ENCODE measurements at regions not wholly inside any gene's neighbourhood (a gene's known extent, or its start where the extent isn't known, plus 50 kb on each side); places are given as distances from the start of the nearest gene placed in this dataset.
A peak's percentile ranks its signal among the peaks of the same experiment; 100 is the strongest.

DNA sequence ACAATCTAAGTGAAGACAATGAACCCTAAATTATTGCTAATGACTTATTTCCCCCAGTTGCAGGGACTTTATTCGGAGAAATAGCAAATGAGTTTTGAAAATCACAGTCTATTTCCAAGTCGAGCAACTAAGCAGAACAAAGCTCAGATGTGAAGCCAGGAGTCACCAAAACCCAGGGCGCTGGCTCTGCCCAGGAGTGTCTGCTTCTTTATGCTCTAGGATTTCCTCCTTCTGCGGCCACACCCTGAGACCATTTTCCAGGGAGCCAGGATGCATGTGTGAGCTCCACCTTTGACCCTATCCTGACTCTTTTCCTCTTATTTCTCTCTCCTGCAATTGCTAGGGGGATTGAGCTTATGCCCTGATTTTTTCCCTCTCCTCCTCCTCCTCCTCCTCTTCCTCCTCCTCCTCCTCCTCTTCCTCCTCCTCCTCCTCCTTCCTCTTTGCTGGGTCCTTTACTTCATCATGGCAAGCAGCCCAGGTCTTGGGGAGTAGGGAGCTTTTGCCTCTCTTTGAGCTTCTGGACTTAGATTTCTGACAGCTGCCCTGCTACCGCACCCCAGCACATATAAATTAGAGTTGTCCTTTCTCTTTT is 234.4 kb downstream of the ARL4A start:
- Histone ChIP-seq H3K9ac (ENCODE audit: low read depth, low read length, poor library complexity) (no peak overlapping the region), H2BK120ac (ENCODE audit: low read depth, low read length) (no peak overlapping the region), H3K4me3 (ENCODE audit: low read length in 2 of 2) (no peak overlapping the region), H3K18ac (ENCODE audit: low read length) (no peak overlapping the region), H2AFZ (ENCODE audit: low read length) (no peak overlapping the region), H3K79me1 (ENCODE audit: low read depth, low read length) (no peaks in the 10 kb centered on the region), H3K27me3 (ENCODE audit: control insufficient read depth in 3 of 3, insufficient read depth in 3 of 3, low read depth in 1 of 3, low read length in 3 of 3) (no peaks in the 10 kb centered on the region), H3K4me2 (ENCODE audit: insufficient read depth, low read length, poor library complexity, severe bottlenecking) (no peak overlapping the region), H2AK5ac (ENCODE audit: low read depth, low read length) (no peak overlapping the region), H4K8ac (ENCODE audit: low read depth, low read length) (no peak overlapping the region), H3K4me1 (ENCODE audit: control insufficient read depth in 2 of 2, insufficient read depth in 1 of 2, low read depth in 1 of 2, low read length in 2 of 2) (peaks cover 2 to 12% of the 10 kb centered on the region in 2 donors), H3K9me3 (replicated peaks in 1 of 2; ENCODE audit: control insufficient read depth in 2 of 2, insufficient read depth in 1 of 2, low read depth in 1 of 2, low read length in 2 of 2) (no peaks in the 10 kb centered on the region), H3K14ac (ENCODE audit: low read length) (no peak overlapping the region), H3K36me3 (replicated peaks in 1 of 2; ENCODE audit: control insufficient read depth in 2 of 2, insufficient read depth in 2 of 2, low read length in 2 of 2) (no peaks in the 10 kb centered on the region), H2BK12ac (ENCODE audit: low read length) (no peak overlapping the region), H3K23ac (ENCODE audit: low read depth, low read length, poor library complexity) (no peak overlapping the region), H4K91ac (ENCODE audit: low read depth, low read length, poor library complexity) (no peak overlapping the region), H2BK15ac (ENCODE audit: low read length) (no peak overlapping the region), H3K4ac (ENCODE audit: low read length) (no peak overlapping the region), H3K27ac (replicated peaks; ENCODE audit: low read length) (no peak overlapping the region), H2BK5ac (ENCODE audit: low read length) (no peak overlapping the region)
- WGBS, 2 donors (ENCODE audit: extremely low coverage in 2 of 2, insufficient read length in 2 of 2, insufficient replicate concordance in 1 of 2): no CpG with 5 or more reads among the region's 5 CpGs
- DNase-seq (ENCODE audit: low spot score): no peak

- Histone ChIP-seq H2BK15ac (ENCODE audit: low read length) (no peak overlapping the region), H3K4me1 (ENCODE audit: control insufficient read depth in 2 of 2, insufficient read depth in 1 of 2, low read depth in 1 of 2, low read length in 2 of 2) (peaks cover 2 to 14% of the 10 kb centered on the region in 2 donors), H2BK12ac (ENCODE audit: low read length) (no peak overlapping the region), H3K18ac (ENCODE audit: low read length) (no peak overlapping the region), H3K36me3 (replicated peaks in 1 of 2; ENCODE audit: control insufficient read depth in 2 of 2, insufficient read depth in 2 of 2, low read length in 2 of 2) (no peaks in the 10 kb centered on the region), H4K91ac (ENCODE audit: low read depth, low read length, poor library complexity) (no peak overlapping the region), H3K9me3 (replicated peaks in 1 of 2; ENCODE audit: control insufficient read depth in 2 of 2, insufficient read depth in 1 of 2, low read depth in 1 of 2, low read length in 2 of 2) (no peaks in the 10 kb centered on the region), H3K4me3 (ENCODE audit: low read length in 2 of 2) (no peak overlapping the region), H3K4ac (ENCODE audit: low read length) (no peak overlapping the region), H2BK120ac (ENCODE audit: low read depth, low read length) (no peak overlapping the region), H2AFZ (ENCODE audit: low read length) (no peak overlapping the region), H4K8ac (ENCODE audit: low read depth, low read length) (no peak overlapping the region), H3K14ac (ENCODE audit: low read length) (no peak overlapping the region), H3K27ac (replicated peaks; ENCODE audit: low read length) (no peak overlapping the region), H2AK5ac (ENCODE audit: low read depth, low read length) (no peak overlapping the region), H3K23ac (ENCODE audit: low read depth, low read length, poor library complexity) (no peak overlapping the region), H3K79me1 (ENCODE audit: low read depth, low read length) (no peaks in the 10 kb centered on the region), H2BK5ac (ENCODE audit: low read length) (no peak overlapping the region), H3K4me2 (ENCODE audit: insufficient read depth, low read length, poor library complexity, severe bottlenecking) (no peak overlapping the region), H3K9ac (ENCODE audit: low read depth, low read length, poor library complexity) (no peak overlapping the region), H3K27me3 (ENCODE audit: control insufficient read depth in 3 of 3, insufficient read depth in 3 of 3, low read depth in 1 of 3, low read length in 3 of 3) (no peaks in the 10 kb centered on the region)
- DNase-seq (ENCODE audit: low spot score): no peak
- no CpG with 5 or more reads among the region's 4 CpGs for WGBS, 2 donors (ENCODE audit: extremely low coverage in 2 of 2, insufficient read length in 2 of 2, insufficient replicate concordance in 1 of 2)
These were observed 236.5 kb downstream of the ARL4A start for GRCh38 chr7:12923971-12924370.

DNA sequence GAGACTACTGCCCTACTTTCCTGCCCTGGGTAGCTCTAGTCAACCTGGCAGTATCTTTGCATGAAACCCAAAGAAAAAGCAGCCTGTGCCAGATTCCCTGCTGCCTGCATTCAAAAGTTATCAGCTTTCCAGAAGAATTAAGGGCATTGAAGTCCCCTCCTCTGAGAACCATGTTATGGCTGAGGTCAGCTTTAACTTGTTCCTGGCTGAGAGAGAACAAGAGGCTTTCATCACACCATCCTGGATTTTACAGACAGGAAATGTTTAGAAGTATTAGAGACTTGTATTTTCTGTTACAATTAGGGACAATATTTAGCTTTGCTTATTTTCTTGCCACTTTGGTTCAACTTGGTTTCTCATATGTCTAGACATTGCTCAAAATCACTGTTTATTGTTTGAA is 238.8 kb downstream of the ARL4A start:
- Histone ChIP-seq H4K8ac (ENCODE audit: low read depth, low read length) (no peak overlapping the region), H3K27ac (replicated peaks; ENCODE audit: low read length) (no peak overlapping the region), H2BK15ac (ENCODE audit: low read length) (no peak overlapping the region)

DNA sequence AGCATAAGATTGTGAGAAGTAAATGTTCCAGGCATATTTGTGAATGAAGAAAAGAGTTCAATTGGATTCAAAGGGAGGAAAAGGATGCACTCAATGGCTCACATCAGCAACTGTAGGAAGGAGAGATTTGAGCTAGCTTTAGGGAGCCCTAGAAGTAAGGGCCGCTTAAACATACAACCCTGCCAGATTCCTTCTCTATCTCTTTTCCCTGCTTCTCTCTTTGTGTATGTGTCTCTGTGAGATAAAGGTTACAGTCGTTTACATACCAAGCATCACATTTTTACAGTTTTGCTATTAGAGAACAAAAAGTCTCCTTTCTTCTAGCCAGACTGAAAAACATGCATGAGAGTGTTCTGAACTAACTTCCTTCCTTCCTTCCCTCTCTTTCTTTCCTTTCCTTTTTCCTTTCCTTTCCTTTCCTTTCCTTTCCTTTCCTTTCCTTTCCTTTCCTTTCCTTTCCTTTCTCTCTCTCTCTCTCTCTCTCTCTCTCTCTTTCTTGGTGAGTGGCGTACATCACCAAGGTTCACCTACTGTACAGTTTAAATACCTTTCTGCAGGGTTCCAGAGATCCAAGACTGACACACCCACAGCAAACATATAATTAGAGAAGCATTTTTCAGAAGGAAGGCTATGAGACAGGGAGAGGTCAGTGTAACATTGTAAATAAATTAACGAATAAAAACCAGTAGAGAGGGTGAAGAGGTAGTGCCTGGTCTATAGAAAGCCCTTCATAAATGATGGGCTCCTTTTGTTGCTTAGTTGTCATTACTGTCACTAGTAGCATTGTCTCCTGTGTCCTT is 240.4 kb downstream of the ARL4A start:
- Histone ChIP-seq H3K4ac (ENCODE audit: low read length) (no peak overlapping the region), H3K9ac (ENCODE audit: low read depth, low read length, poor library complexity) (no peak overlapping the region), H2BK5ac (ENCODE audit: low read length) (no peak overlapping the region), H3K4me3 (ENCODE audit: low read length in 2 of 2) (no peak overlapping the region), H4K91ac (ENCODE audit: low read depth, low read length, poor library complexity) (no peak overlapping the region), H2BK120ac (ENCODE audit: low read depth, low read length) (no peak overlapping the region), H3K14ac (ENCODE audit: low read length) (no peak overlapping the region), H2AK5ac (ENCODE audit: low read depth, low read length) (no peak overlapping the region), H3K4me1 (ENCODE audit: control insufficient read depth in 2 of 2, insufficient read depth in 1 of 2, low read depth in 1 of 2, low read length in 2 of 2) (peaks cover 0 to 14% of the 10 kb centered on the region in 2 donors), H3K9me3 (replicated peaks in 1 of 2; ENCODE audit: control insufficient read depth in 2 of 2, insufficient read depth in 1 of 2, low read depth in 1 of 2, low read length in 2 of 2) (no peaks in the 10 kb centered on the region), H2BK15ac (ENCODE audit: low read length) (no peak overlapping the region), H4K8ac (ENCODE audit: low read depth, low read length) (no peak overlapping the region), H2AFZ (ENCODE audit: low read length) (no peak overlapping the region), H3K27me3 (ENCODE audit: control insufficient read depth in 3 of 3, insufficient read depth in 3 of 3, low read depth in 1 of 3, low read length in 3 of 3) (no peaks in the 10 kb centered on the region), H3K36me3 (replicated peaks in 1 of 2; ENCODE audit: control insufficient read depth in 2 of 2, insufficient read depth in 2 of 2, low read length in 2 of 2) (no peaks in the 10 kb centered on the region), H3K23ac (ENCODE audit: low read depth, low read length, poor library complexity) (no peak overlapping the region), H3K79me1 (ENCODE audit: low read depth, low read length) (no peaks in the 10 kb centered on the region), H3K4me2 (ENCODE audit: insufficient read depth, low read length, poor library complexity, severe bottlenecking) (no peak overlapping the region), H3K18ac (ENCODE audit: low read length) (no peak overlapping the region), H2BK12ac (ENCODE audit: low read length) (no peak overlapping the region), H3K27ac (replicated peaks; ENCODE audit: low read length) (no peak overlapping the region)
- no CpG with 5 or more reads among the region's 4 CpGs for WGBS, 2 donors (ENCODE audit: extremely low coverage in 2 of 2, insufficient read length in 2 of 2, insufficient replicate concordance in 1 of 2)
- DNase-seq (ENCODE audit: low spot score): no peak

More for the DNA sequence above, 238.8 kb downstream of the ARL4A start:
- H3K4me1 ChIP-seq (ENCODE audit: control insufficient read depth in 2 of 2, insufficient read depth in 1 of 2, low read depth in 1 of 2, low read length in 2 of 2): peaks cover 2 to 14% of the 10 kb centered on the region in 2 donors
- H2AFZ ChIP-seq (ENCODE audit: low read length): peak overlapping the region; percentile 63
- H3K23ac ChIP-seq (ENCODE audit: low read depth, low read length, poor library complexity): no peak overlapping the region
- H3K4ac ChIP-seq (ENCODE audit: low read length): no peak overlapping the region
- H3K79me1 ChIP-seq (ENCODE audit: low read depth, low read length): no peaks in the 10 kb centered on the region
- H3K36me3 ChIP-seq (replicated peaks in 1 of 2; ENCODE audit: control insufficient read depth in 2 of 2, insufficient read depth in 2 of 2, low read length in 2 of 2): no peaks in the 10 kb centered on the region
- no peak for DNase-seq (ENCODE audit: low spot score)
- H3K27me3 ChIP-seq (ENCODE audit: control insufficient read depth in 3 of 3, insufficient read depth in 3 of 3, low read depth in 1 of 3, low read length in 3 of 3): no peaks in the 10 kb centered on the region
- H2BK120ac ChIP-seq (ENCODE audit: low read depth, low read length): no peak overlapping the region
- no peak overlapping the region for H2AK5ac ChIP-seq (ENCODE audit: low read depth, low read length)
- no peak overlapping the region for H2BK5ac ChIP-seq (ENCODE audit: low read length)
- H2BK12ac ChIP-seq (ENCODE audit: low read length): no peak overlapping the region
- H3K9ac ChIP-seq (ENCODE audit: low read depth, low read length, poor library complexity): no peak overlapping the region
- no peak overlapping the region for H3K4me2 ChIP-seq (ENCODE audit: insufficient read depth, low read length, poor library complexity, severe bottlenecking)
- no peaks in the 10 kb centered on the region for H3K9me3 ChIP-seq (replicated peaks in 1 of 2; ENCODE audit: control insufficient read depth in 2 of 2, insufficient read depth in 1 of 2, low read depth in 1 of 2, low read length in 2 of 2)
- H3K4me3 ChIP-seq (ENCODE audit: low read length in 2 of 2): no peak overlapping the region
- no peak overlapping the region for H4K91ac ChIP-seq (ENCODE audit: low read depth, low read length, poor library complexity)
- no peak overlapping the region for H3K18ac ChIP-seq (ENCODE audit: low read length)
- no peak overlapping the region for H3K14ac ChIP-seq (ENCODE audit: low read length)

Data from neuronal stem cell (in vitro differentiated cells).